Liver (tissue), 8 donors: ENCODE measurements at regions not wholly inside any gene's neighbourhood (a gene's known extent, or its start where the extent isn't known, plus 50 kb on each side); places are given as distances from the start of the nearest gene placed in this dataset.

Source experiments
- DNase-seq: peaks from one replicate; pipeline ENCODE4 v3.0.0-alpha.2; 2017; ENCODE audit warnings: low spot score
- H3K27ac ChIP-seq, 2 donors: one replicate each; pipeline ENCODE4 v1.7.0; 2013; ENCODE audit warnings: inconsistent platforms in 2 of 2, low read length in 2 of 2, control low read depth in 1 of 2, low read depth in 1 of 2, mild to moderate bottlenecking in 1 of 2
- H3K27me3 ChIP-seq, 4 donors: one replicate each; pipeline versions ENCODE4 v1.6.1 to v1.7.0; 2013; ENCODE audit warnings: low read length in 3 of 4, inconsistent platforms in 1 of 4, mild to moderate bottlenecking in 1 of 4, moderate library complexity in 1 of 4; ENCODE audit not compliant: control insufficient read depth in 4 of 4, insufficient read depth in 4 of 4
- H3K36me3 ChIP-seq, 4 donors: one replicate each; pipeline versions ENCODE4 v1.6.1 to v1.7.0; 2013; ENCODE audit warnings: low read length in 3 of 4, mild to moderate bottlenecking in 3 of 4, low read depth in 1 of 4, moderate library complexity in 1 of 4; ENCODE audit not compliant: control insufficient read depth in 4 of 4, insufficient read depth in 3 of 4
- H3K4me1 ChIP-seq, 4 donors: one replicate each; pipeline versions ENCODE4 v1.6.1 to v1.7.0; 2013; ENCODE audit warnings: low read length in 3 of 4, mild to moderate bottlenecking in 3 of 4, moderate library complexity in 1 of 4; ENCODE audit not compliant: control insufficient read depth in 4 of 4, insufficient read depth in 4 of 4
- H3K4me3 ChIP-seq, 3 donors: one replicate each; pipeline versions ENCODE4 v1.6.1 to v1.7.0; 2013; ENCODE audit warnings: low read length in 3 of 3, control low read depth in 1 of 3, low read depth in 1 of 3, mild to moderate bottlenecking in 1 of 3
- H3K9ac ChIP-seq, 2 donors: one replicate each; pipeline ENCODE4 v1.7.0; 2013; ENCODE audit warnings: low read length in 2 of 2, mild to moderate bottlenecking in 2 of 2, moderate library complexity in 2 of 2, control low read depth in 1 of 2, low read depth in 1 of 2
- H3K9me3 ChIP-seq, 4 donors: one replicate each; pipeline versions ENCODE4 v1.6.1 to v1.7.0; 2013; ENCODE audit warnings: low read length in 3 of 4; ENCODE audit not compliant: control insufficient read depth in 4 of 4
- EGR1 ChIP-seq, 2 donors: IDR thresholded peaks; 2 replicates each; pipeline ENCODE4 v1.6.1; 2016 to 2018; ENCODE audit warnings: antibody characterized with exemption in 2 of 2, low read depth in 2 of 2
- FOXA1 ChIP-seq: IDR thresholded peaks from 2 replicates; pipeline ENCODE4 v1.6.1; 2016; ENCODE audit warnings: antibody characterized with exemption
- FOXA2 ChIP-seq: IDR thresholded peaks from 2 replicates; pipeline ENCODE4 v1.6.1; 2016; ENCODE audit warnings: antibody characterized with exemption
- GABPA ChIP-seq, 2 donors: IDR thresholded peaks in 1 of 2; conservative IDR thresholded peaks in 1 of 2; 2 replicates each; pipeline ENCODE4 v1.6.1; 2016; ENCODE audit warnings: antibody characterized with exemption in 2 of 2, mild to moderate bottlenecking in 1 of 2, moderate library complexity in 1 of 2
- HNF4G ChIP-seq: IDR thresholded peaks from 2 replicates; pipeline ENCODE4 v1.6.1; 2016; ENCODE audit warnings: antibody characterized with exemption
- JUND ChIP-seq, 2 donors: IDR thresholded peaks; 2 replicates each; pipeline ENCODE4 v1.6.1; 2016; ENCODE audit warnings: antibody characterized with exemption in 2 of 2
- NR2F2 ChIP-seq: IDR thresholded peaks from 2 replicates; pipeline ENCODE4 v1.6.1; 2016; ENCODE audit warnings: antibody characterized with exemption
- RAD21 ChIP-seq, 2 donors: IDR thresholded peaks; 2 replicates each; pipeline ENCODE4 v1.6.1; 2016; ENCODE audit warnings: antibody characterized with exemption in 2 of 2, mild to moderate bottlenecking in 2 of 2
- RXRA ChIP-seq, 2 donors: IDR thresholded peaks; 2 replicates each; pipeline ENCODE4 v1.6.1; 2017 to 2018; ENCODE audit warnings: antibody characterized with exemption in 2 of 2, mild to moderate bottlenecking in 1 of 2
- SP1 ChIP-seq: IDR thresholded peaks from 2 replicates; pipeline ENCODE4 v1.6.1; 2018; ENCODE audit warnings: antibody characterized with exemption, mild to moderate bottlenecking
- TAF1 ChIP-seq: conservative IDR thresholded peaks from 2 replicates; pipeline ENCODE4 v1.6.1; 2016; ENCODE audit warnings: antibody characterized with exemption, mild to moderate bottlenecking
- YY1 ChIP-seq: IDR thresholded peaks from 2 replicates; pipeline ENCODE4 v1.6.1; 2016; ENCODE audit warnings: antibody characterized with exemption, mild to moderate bottlenecking
- WGBS: extraction: QIAGEN DNeasy Blood & Tissue Kit; methylation state at CpG from one replicate; pipeline ENCODE4 v1.1.7; 2013; 5-methylcytosine and 5-hydroxymethylcytosine counted together
- TF ChIP-seq, protein P1 (sequence below): IDR thresholded peaks from 2 replicates; pipeline ENCODE4 v1.6.1; 2016; ENCODE audit warnings: antibody characterized with exemption
- TF ChIP-seq, protein P2 (sequence below): fragments of 150-350 bp; IDR thresholded peaks from 2 replicates; pipeline ENCODE4 v1.5.1; 2017; ENCODE audit warnings: improper control_type of control experiment, low read depth, low read length; ENCODE audit not compliant: missing input control
- TF ChIP-seq, protein P3 (sequence below): IDR thresholded peaks from 2 replicates; pipeline ENCODE4 v1.6.1; 2016; ENCODE audit warnings: antibody characterized with exemption, mild to moderate bottlenecking
- TF ChIP-seq, protein P4 (sequence below): IDR thresholded peaks from 2 replicates; pipeline ENCODE4 v1.6.1; 2016; ENCODE audit warnings: antibody characterized with exemption
- TF ChIP-seq, protein P5 (sequence below): IDR thresholded peaks from 2 replicates; pipeline ENCODE4 v1.6.1; 2016; ENCODE audit warnings: antibody characterized with exemption
- donor health status: healthy.
- donor health status: healthy.
- donor health status: healthy.
- donor health status: healthy.
- donor health status: healthy.

DNA sequence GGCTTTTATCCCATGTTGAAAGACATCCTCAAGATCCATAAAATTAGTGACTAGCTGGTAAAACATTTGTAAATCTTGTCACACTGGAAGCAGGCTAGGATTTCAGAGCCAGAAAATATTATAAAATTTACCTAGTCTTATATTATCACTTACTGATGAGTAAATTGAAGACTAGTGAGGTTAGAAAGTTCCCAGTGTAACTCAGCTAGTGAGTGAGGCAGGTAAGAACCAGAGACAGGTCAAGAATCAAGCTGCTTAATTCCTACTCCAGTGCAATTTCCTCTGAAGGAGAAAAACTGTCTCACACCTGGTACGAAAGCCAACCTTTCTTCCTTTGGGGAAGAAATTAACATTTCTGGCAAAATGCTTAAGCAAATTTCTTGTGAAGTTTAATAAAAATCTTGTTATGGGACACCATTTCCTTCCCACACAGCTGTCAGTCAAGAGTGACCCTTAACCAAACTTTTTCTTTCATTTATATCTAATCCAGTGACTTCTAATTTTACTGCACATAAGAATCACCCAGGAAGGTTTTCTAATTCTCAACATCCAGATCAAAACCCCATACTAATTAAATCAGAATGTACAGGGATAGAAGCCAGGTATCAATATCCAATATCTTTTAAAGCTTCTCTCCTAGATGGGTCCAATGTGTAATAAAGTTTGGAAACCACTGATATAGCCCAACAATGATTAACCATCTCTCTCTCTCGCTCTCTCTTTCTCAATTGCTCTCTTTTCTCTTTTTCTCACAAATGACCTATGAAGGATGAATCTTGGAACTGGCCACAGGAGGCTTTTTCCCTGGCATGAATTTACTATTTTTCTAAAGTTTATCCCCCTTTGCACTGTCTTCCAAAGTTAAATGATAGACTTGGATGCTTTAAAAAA lies 264.3 kb upstream of the SLC39A10 start:
- H3K4me1 ChIP-seq, result no peaks in the 10 kb centered on the region
- no peak overlapping the region for H3K27ac ChIP-seq
- WGBS, result 61% methylated on average over 2 of the region's 2 CpGs

More for the DNA sequence above, 264.3 kb upstream of the SLC39A10 start:
- no peaks in the 10 kb centered on the region for H3K27me3 ChIP-seq
- TF ChIP-seq GABPA (IDR thresholded peaks at IDR 0.05 in 1 of 2, conservative IDR thresholded peaks at IDR 0.05 in 1 of 2) (no peak), JUND (IDR thresholded peaks at IDR 0.05) (no peak), YY1 (no peak), NR2F2 (no peak), TAF1 (no peak), FOXA1 (no peak), EGR1 (IDR thresholded peaks at IDR 0.05; ENCODE audit: low read depth in 2 of 2) (no peak), SP1 (no peak), RXRA (IDR thresholded peaks at IDR 0.05) (no peak), RAD21 (IDR thresholded peaks at IDR 0.05) (no peak), HNF4G (no peak), FOXA2 (no peak)
- TF ChIP-seq, protein P1, sequence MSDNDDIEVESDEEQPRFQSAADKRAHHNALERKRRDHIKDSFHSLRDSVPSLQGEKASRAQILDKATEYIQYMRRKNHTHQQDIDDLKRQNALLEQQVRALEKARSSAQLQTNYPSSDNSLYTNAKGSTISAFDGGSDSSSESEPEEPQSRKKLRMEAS, result no peak
- TF ChIP-seq, protein P2, sequence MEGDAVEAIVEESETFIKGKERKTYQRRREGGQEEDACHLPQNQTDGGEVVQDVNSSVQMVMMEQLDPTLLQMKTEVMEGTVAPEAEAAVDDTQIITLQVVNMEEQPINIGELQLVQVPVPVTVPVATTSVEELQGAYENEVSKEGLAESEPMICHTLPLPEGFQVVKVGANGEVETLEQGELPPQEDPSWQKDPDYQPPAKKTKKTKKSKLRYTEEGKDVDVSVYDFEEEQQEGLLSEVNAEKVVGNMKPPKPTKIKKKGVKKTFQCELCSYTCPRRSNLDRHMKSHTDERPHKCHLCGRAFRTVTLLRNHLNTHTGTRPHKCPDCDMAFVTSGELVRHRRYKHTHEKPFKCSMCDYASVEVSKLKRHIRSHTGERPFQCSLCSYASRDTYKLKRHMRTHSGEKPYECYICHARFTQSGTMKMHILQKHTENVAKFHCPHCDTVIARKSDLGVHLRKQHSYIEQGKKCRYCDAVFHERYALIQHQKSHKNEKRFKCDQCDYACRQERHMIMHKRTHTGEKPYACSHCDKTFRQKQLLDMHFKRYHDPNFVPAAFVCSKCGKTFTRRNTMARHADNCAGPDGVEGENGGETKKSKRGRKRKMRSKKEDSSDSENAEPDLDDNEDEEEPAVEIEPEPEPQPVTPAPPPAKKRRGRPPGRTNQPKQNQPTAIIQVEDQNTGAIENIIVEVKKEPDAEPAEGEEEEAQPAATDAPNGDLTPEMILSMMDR, result no peak
- TF ChIP-seq, protein P3, sequence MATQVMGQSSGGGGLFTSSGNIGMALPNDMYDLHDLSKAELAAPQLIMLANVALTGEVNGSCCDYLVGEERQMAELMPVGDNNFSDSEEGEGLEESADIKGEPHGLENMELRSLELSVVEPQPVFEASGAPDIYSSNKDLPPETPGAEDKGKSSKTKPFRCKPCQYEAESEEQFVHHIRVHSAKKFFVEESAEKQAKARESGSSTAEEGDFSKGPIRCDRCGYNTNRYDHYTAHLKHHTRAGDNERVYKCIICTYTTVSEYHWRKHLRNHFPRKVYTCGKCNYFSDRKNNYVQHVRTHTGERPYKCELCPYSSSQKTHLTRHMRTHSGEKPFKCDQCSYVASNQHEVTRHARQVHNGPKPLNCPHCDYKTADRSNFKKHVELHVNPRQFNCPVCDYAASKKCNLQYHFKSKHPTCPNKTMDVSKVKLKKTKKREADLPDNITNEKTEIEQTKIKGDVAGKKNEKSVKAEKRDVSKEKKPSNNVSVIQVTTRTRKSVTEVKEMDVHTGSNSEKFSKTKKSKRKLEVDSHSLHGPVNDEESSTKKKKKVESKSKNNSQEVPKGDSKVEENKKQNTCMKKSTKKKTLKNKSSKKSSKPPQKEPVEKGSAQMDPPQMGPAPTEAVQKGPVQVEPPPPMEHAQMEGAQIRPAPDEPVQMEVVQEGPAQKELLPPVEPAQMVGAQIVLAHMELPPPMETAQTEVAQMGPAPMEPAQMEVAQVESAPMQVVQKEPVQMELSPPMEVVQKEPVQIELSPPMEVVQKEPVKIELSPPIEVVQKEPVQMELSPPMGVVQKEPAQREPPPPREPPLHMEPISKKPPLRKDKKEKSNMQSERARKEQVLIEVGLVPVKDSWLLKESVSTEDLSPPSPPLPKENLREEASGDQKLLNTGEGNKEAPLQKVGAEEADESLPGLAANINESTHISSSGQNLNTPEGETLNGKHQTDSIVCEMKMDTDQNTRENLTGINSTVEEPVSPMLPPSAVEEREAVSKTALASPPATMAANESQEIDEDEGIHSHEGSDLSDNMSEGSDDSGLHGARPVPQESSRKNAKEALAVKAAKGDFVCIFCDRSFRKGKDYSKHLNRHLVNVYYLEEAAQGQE, result no peak
- TF ChIP-seq, protein P4, sequence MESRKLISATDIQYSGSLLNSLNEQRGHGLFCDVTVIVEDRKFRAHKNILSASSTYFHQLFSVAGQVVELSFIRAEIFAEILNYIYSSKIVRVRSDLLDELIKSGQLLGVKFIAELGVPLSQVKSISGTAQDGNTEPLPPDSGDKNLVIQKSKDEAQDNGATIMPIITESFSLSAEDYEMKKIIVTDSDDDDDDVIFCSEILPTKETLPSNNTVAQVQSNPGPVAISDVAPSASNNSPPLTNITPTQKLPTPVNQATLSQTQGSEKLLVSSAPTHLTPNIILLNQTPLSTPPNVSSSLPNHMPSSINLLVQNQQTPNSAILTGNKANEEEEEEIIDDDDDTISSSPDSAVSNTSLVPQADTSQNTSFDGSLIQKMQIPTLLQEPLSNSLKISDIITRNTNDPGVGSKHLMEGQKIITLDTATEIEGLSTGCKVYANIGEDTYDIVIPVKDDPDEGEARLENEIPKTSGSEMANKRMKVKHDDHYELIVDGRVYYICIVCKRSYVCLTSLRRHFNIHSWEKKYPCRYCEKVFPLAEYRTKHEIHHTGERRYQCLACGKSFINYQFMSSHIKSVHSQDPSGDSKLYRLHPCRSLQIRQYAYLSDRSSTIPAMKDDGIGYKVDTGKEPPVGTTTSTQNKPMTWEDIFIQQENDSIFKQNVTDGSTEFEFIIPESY, result no peak
- TF ChIP-seq, protein P5, sequence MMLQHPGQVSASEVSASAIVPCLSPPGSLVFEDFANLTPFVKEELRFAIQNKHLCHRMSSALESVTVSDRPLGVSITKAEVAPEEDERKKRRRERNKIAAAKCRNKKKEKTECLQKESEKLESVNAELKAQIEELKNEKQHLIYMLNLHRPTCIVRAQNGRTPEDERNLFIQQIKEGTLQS, result no peak
- H3K9me3 ChIP-seq, result no peaks in the 10 kb centered on the region
- no peak for DNase-seq
- no peak overlapping the region for H3K4me3 ChIP-seq
- no peak overlapping the region for H3K9ac ChIP-seq
- no peaks in the 10 kb centered on the region for H3K36me3 ChIP-seq
